PC-9 (cell line): ENCODE measurements at regions not wholly inside any gene's neighbourhood (a gene's known extent, or its start where the extent isn't known, plus 50 kb on each side); places are given as distances from the start of the nearest gene placed in this dataset.
"Not testable (repeated sequence)": the region's sequence is repeated elsewhere in the genome, so short reads cannot be mapped to it uniquely, and the experiment has no call there.

Experiments
- BruUV-seq: library from RNA; stranded (reverse); fragments of 400-500 nt; replicated peaks from 2 replicates; lab custom pipeline; 2021; lab: Mats Ljungman, UMichigan
- CTCF ChIA-PET: fragments of 300-600 bp; sonication (Branson Sonifier 250); formaldehyde crosslinking; loops from one replicate; lab custom pipeline; 2022; ENCODE audit warnings: antibody characterized with exemption; lab: Charles Lee
- POLR2A ChIA-PET: fragments of 300-600 bp; sonication (Branson Sonifier 250); formaldehyde crosslinking; loops from one replicate; lab custom pipeline; 2022; ENCODE audit warnings: antibody characterized with exemption; ENCODE audit not compliant: unreplicated experiment; lab: Charles Lee
- DNase-seq, 2 experiments: peaks; one replicate each; pipeline versions ENCODE4 v3.0.0 to v3.0.0-alpha.2; 2015 to 2022; ENCODE audit warnings: mixed read lengths in 1 of 2
- H2AFZ ChIP-seq: fragments of 200-600 bp; sonication (generic); 2 replicates; pipeline ENCODE4 v1.8.1; 2017; ENCODE audit warnings: antibody characterized with exemption
- H3F3A ChIP-seq: fragments of 200-600 bp; sonication (generic); 2 replicates; pipeline ENCODE4 v1.8.1; 2017; ENCODE audit warnings: antibody characterized with exemption, mild to moderate bottlenecking, low read depth; ENCODE audit not compliant: insufficient read depth
- H3K27ac ChIP-seq: fragments of 200-600 bp; sonication (generic); 2 replicates; pipeline ENCODE4 v1.6.1; 2016; ENCODE audit warnings: mixed run types
- H3K27me3 ChIP-seq: fragments of 200-600 bp; sonication (generic); 2 replicates; pipeline ENCODE4 v1.6.1; 2016; ENCODE audit warnings: low read depth, mixed run types; ENCODE audit not compliant: insufficient read depth
- H3K36me3 ChIP-seq: fragments of 200-600 bp; sonication (generic); 2 replicates; pipeline ENCODE4 v1.6.1; 2016; ENCODE audit warnings: low read depth, mixed run types
- H3K4me1 ChIP-seq: fragments of 200-600 bp; sonication (generic); replicated peaks from 2 replicates; pipeline ENCODE4 v1.6.1; 2016; ENCODE audit warnings: mixed run types; ENCODE audit not compliant: insufficient read depth
- H3K4me2 ChIP-seq: fragments of 200-600 bp; sonication (generic); 2 replicates; pipeline ENCODE4 v1.6.1; 2017; ENCODE audit warnings: mixed run types
- H3K4me3 ChIP-seq: fragments of 200-600 bp; sonication (generic); 2 replicates; pipeline ENCODE4 v1.6.1; 2016; ENCODE audit warnings: mixed run types
- H3K79me2 ChIP-seq: fragments of 200-600 bp; sonication (generic); 2 replicates; pipeline ENCODE4 v1.6.1; 2017; ENCODE audit warnings: low read depth, mixed run types
- H3K9me2 ChIP-seq: fragments of 200-600 bp; sonication (generic); 2 replicates; pipeline ENCODE4 v1.8.1; 2017; ENCODE audit warnings: mild to moderate bottlenecking; ENCODE audit not compliant: insufficient read depth
- H3K9me3 ChIP-seq: fragments of 200-600 bp; sonication (generic); 2 replicates; pipeline ENCODE4 v1.8.1; 2016; ENCODE audit warnings: low read depth; ENCODE audit not compliant: insufficient read depth
- H4K20me1 ChIP-seq: fragments of 200-600 bp; sonication (generic); 2 replicates; pipeline ENCODE4 v1.8.1; 2017; ENCODE audit not compliant: insufficient read depth
- EZH2 ChIP-seq: fragments of 200-600 bp; sonication (generic); IDR thresholded peaks from 2 replicates; pipeline ENCODE4 v1.8.0; 2017; ENCODE audit warnings: antibody characterized with exemption, low read depth
- intact Hi-C: fragments of 100-400 bp; cut with micrococcal nuclease; formaldehyde crosslinking; loops from one replicate; pipeline ENCODE4 v1.10.0; 2022; ENCODE audit not compliant: unreplicated experiment
- TF ChIP-seq, protein P1 (sequence below): fragments of 200-600 bp; sonication (generic); conservative IDR thresholded peaks from 2 replicates; pipeline ENCODE4 v1.6.1; 2017; ENCODE audit warnings: mixed run types, antibody characterized with exemption, mild to moderate bottlenecking, moderate library complexity

DNA sequence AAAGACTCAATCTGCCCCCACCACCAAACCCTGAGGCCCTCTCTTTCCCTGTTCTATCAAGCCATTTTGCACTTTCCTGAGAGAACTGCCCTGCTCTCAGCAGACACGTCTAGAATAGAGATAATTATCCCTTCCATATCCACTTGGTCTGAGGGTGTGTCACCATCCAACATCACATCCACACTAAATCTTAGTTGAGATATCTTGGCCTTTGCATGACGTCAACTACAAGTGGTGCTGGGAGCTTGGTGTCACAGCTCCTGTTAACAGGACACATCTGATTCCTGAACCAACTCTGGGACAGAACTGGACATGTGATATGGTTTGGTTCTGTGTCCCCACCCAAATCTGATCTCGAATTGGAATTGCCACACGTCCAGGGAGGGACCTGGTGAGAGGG is 1109.2 kb downstream of the TMEM121 start:
- H4K20me1 ChIP-seq = no peaks in the 10 kb centered on the region
- intact Hi-C loops = no loop called here
- 0 out of 2 replicates have a peak, but pooled peaks cover 15% of the 10 kb centered on the region for H3K27me3 ChIP-seq
- no peak for TF ChIP-seq EZH2
- TF ChIP-seq, protein P1, sequence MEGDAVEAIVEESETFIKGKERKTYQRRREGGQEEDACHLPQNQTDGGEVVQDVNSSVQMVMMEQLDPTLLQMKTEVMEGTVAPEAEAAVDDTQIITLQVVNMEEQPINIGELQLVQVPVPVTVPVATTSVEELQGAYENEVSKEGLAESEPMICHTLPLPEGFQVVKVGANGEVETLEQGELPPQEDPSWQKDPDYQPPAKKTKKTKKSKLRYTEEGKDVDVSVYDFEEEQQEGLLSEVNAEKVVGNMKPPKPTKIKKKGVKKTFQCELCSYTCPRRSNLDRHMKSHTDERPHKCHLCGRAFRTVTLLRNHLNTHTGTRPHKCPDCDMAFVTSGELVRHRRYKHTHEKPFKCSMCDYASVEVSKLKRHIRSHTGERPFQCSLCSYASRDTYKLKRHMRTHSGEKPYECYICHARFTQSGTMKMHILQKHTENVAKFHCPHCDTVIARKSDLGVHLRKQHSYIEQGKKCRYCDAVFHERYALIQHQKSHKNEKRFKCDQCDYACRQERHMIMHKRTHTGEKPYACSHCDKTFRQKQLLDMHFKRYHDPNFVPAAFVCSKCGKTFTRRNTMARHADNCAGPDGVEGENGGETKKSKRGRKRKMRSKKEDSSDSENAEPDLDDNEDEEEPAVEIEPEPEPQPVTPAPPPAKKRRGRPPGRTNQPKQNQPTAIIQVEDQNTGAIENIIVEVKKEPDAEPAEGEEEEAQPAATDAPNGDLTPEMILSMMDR = no peak
- no peaks in the 10 kb centered on the region for H3K36me3 ChIP-seq
- POLR2A ChIA-PET = no interaction called here
- H3K4me2 ChIP-seq = no peak overlapping the region
- no TSS peak for BruUV-seq
- no peaks in the 10 kb centered on the region for H3K9me2 ChIP-seq
- no peak overlapping the region for H3K4me3 ChIP-seq
- DNase-seq = no peak
- no peaks in the 10 kb centered on the region for H3K9me3 ChIP-seq
- H3F3A ChIP-seq = no peaks in the 10 kb centered on the region
- no peaks in the 10 kb centered on the region for H3K4me1 ChIP-seq
- H2AFZ ChIP-seq = no peak overlapping the region
- CTCF ChIA-PET = no interaction called here
- H3K79me2 ChIP-seq = no peaks in the 10 kb centered on the region
- no peak overlapping the region for H3K27ac ChIP-seq

DNA sequence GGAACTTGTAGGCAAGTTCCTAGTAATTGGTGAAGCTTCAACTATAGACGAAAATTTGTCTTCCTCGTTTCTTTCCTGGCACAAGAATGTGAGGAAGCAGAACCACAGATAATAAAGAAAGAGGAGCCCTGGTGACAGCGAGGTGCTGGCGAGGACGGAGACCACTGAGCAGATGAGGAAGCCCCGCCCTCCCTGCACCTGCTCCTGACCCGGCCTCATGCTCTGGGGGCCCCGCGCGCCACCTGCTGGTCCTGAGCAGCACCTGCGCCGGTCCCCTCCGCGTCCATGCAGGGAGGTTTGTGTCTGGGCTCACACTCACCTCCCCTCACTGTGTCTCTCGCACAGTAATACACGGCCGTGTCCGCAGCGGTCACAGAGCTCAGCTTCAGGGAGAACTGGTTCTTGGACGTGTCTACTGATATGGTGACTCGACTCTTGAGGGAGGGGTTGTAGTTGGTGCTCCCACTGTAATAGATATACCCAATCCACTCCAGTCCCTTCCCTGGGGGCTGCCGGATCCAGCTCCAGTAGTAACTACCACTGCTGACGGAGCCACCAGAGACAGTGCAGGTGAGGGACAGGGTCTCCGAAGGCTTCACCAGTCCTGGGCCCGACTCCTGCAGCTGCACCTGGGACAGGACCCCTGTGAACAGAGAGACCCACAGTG is 1112.5 kb downstream of the TMEM121 start:
- CTCF ChIA-PET, intact Hi-C loops, H3K4me2 ChIP-seq, H3K36me3 ChIP-seq, H3K4me3 ChIP-seq, H3K79me2 ChIP-seq, H3K27ac ChIP-seq, H3F3A ChIP-seq, H3K9me3 ChIP-seq, BruUV-seq, H2AFZ ChIP-seq, DNase-seq, H4K20me1 ChIP-seq, H3K9me2 ChIP-seq, POLR2A ChIA-PET, H3K4me1 ChIP-seq: not testable (repeated sequence)
- 0 out of 2 replicates have a peak, but pooled peaks cover 11% of the 10 kb centered on the region for H3K27me3 ChIP-seq

DNA sequence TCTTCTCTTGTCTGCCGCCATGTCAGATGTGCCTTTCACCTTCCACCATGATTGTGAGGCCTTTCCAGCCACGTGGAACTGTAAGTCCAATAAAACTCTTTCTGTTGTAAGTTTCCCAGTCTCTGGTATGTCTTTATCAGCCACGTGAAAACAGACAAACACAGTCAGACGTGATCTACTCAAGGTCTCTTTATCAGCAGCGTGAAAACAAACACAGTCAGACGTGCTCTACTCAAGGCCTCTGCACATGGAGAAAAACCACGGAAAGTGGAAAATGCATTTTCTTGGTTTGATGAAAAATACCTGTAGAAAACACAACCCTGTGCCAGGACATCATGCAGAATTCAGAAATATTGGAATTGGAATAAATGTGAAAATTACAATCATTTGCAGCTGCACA is 1115.7 kb downstream of the TMEM121 start:
- Histone ChIP-seq H3K4me2 (no peak overlapping the region), H3K4me3 (no peak overlapping the region), H3K9me2 (no peaks in the 10 kb centered on the region), H3F3A (no peaks in the 10 kb centered on the region), H3K27ac (no peak overlapping the region), H3K4me1 (no peaks in the 10 kb centered on the region), H3K27me3 (peaks cover 7% of the 10 kb centered on the region; the same call in 1 of the 2 replicates), H3K9me3 (no peaks in the 10 kb centered on the region), H2AFZ (no peak overlapping the region), H3K36me3 (no peaks in the 10 kb centered on the region), H4K20me1 (no peaks in the 10 kb centered on the region), H3K79me2 (no peaks in the 10 kb centered on the region)
- intact Hi-C loops = no loop called here
- DNase-seq = no peak
- ChIA-PET POLR2A (no interaction called here), CTCF (no interaction called here)
- BruUV-seq = no TSS peak
- TF ChIP-seq, protein P1 = no peak
- TF ChIP-seq EZH2 = no peak

DNA sequence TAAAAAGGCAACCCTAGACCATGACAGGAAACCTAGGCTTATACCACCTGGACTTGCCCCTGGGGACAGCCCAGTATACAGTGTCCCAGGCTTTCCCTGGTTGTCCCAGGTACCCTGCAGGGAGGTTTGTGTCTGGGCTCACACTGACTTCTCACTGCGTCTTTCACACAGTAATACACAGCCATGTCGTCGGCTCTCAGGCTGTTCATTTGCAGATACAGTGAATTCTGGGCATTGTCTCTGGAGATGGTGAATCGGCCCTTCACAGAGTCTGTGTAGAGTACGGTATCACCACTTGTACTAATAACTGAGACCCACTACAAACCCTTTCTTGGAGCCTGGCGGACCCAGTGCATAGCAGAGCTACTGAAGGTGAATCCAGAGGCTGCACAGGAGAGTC is 1116.6 kb downstream of the TMEM121 start:
- H3K9me3 ChIP-seq, H3K27me3 ChIP-seq, H3F3A ChIP-seq, H2AFZ ChIP-seq, H3K27ac ChIP-seq, H3K4me1 ChIP-seq, H3K4me3 ChIP-seq, DNase-seq, H3K4me2 ChIP-seq, H4K20me1 ChIP-seq, H3K9me2 ChIP-seq, H3K79me2 ChIP-seq, POLR2A ChIA-PET, H3K36me3 ChIP-seq, BruUV-seq, CTCF ChIA-PET, intact Hi-C loops: not testable (repeated sequence)

DNA sequence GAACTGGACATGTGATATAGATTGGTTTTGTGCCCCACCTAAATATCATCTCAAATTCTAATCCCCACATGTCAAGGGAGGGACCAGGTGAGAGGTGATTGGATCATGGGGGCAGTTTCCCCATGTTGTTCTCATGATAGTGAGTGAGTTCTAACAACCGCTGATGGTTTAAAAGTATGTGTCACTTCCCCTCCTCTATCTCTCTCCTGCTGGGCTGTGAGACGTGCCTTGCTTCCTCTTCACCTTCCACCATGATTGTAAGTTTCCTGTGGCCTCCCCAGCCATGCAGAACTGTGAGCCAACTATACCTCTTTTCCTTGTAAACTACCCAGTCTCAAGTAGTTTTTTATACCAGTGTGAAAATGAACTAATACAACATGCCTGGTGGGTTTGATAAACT is 1122.5 kb downstream of the TMEM121 start:
- CTCF ChIA-PET, DNase-seq, H3K27me3 ChIP-seq, H3K9me2 ChIP-seq, H3F3A ChIP-seq, H4K20me1 ChIP-seq, H3K4me3 ChIP-seq, H3K36me3 ChIP-seq, intact Hi-C loops, H3K4me1 ChIP-seq, H3K27ac ChIP-seq, POLR2A ChIA-PET, H2AFZ ChIP-seq, H3K4me2 ChIP-seq, BruUV-seq, H3K79me2 ChIP-seq, H3K9me3 ChIP-seq: not testable (repeated sequence)
